NCI-H2029 treated with DMSO at 0.1 percent for 48 hours (cell line): ENCODE measurements at regions not wholly inside any gene's neighbourhood (a gene's known extent, or its start where the extent isn't known, plus 50 kb on each side); places are given as distances from the start of the nearest gene placed in this dataset.
"Not testable (repeated sequence)": the region's sequence is repeated elsewhere in the genome, so short reads cannot be mapped to it uniquely, and the experiment has no call there.

Source experiments
- DNase-seq: peaks from one replicate; lab custom pipeline; 2025; lab: John Stamatoyannopoulos, UW

DNA sequence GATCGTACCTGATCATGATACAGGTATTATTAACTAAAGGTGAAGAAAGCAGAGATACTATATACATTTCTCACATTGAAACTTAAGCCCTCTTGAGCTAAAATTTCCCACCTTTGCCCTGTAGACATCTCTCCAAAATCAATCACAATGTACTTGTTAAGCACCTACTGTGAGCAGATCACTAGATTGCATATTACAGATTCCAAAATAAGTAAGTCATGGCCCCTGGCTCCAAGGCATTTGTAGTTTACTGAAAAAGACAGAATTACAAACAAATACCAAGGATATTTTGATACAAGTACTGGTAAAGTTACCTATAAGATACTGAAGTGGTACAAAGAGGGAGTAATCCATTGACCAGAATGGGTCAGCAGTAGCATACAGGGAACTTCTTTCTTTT lies 455.3 kb downstream of the STK39 start:
- DNase-seq: no peak

GRCh38 chr2:167790781-167791450 lies 456.5 kb downstream of the STK39 start:
- no peak for DNase-seq

DNA sequence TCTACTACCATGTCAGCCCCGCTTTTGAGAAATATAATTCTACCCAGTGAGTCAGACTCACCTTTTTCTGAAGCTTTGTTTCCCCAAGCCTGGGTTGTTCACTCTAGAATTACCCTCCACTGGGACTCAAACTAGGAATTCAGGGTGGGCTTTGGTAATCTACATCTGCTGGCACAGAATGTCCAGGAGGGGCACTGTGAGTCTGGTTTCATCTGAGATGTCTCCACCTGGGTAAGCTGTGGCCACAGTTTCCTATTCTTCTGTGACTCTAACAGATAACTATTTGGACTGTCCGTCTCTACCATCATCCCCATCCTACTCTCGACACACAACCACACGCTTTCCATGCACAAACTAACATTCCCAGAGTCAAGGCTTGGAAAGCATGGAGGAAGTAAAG lies 457.2 kb downstream of the STK39 start:
- no peak for DNase-seq

GRCh38 chr2:167787562-167787961 lies 459.8 kb downstream of the STK39 start:
- DNase-seq: no peak

- no peak for DNase-seq
These were observed 460.4 kb downstream of the STK39 start for GRCh38 chr2:167787021-167787420.

GRCh38 chr2:167785606-167786216 lies 461.7 kb downstream of the STK39 start:
- no peak for DNase-seq

DNA sequence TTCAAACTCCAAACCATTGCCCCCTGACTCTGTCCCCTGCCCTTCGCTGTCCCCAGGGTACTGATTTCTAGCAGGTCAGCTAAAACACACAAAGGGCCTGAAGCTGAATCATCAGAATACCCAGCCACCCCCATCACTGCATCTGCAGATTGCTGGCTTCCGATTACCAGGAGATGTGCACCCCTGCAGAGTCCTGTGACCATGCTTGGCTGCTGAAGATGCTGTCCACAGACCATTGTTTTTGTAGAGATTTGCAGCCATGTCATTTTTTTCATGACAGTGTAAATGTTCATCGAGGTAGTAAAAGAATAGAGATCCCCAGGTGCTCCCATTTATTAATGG lies 463.3 kb downstream of the STK39 start:
- no peak for DNase-seq

DNA sequence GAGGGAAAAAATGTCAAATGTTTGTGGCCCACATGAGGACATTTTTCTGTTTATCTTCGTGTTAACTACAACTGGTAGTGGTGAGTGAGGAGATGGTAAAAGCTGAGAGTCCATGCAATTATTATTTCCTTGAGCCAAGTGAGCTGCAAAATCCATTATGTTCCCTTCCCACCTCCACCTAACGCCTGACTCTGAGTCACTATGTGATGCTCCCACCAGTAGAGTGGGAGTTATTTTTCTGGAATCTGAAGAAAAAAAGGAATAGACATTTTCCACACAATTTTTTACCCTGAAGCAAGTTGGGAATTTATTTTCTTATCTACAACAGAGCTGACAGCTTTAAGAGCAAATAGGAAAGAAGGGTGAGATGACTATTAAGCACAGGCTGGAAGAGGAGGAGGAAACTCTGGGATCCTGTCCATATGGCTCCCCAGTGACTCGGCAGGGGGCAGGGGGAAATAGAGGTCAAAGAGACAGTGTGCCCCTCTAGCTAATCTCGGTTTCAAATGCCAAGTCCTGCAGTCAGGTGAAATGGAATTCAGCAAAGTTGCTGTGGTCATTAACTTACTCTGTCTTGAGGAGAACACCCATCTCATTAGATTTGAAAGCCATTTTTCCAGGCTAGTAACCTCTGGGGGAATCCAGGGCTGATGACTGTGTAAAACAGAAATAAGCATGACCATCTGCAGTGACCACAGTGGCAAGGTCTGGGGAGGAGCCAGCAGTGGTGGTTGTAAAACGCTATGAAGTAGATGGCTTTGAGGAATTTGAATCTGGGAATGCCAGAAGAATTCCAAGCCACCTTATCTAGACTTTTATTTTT lies 463.9 kb downstream of the STK39 start:
- no peak for DNase-seq

DNA sequence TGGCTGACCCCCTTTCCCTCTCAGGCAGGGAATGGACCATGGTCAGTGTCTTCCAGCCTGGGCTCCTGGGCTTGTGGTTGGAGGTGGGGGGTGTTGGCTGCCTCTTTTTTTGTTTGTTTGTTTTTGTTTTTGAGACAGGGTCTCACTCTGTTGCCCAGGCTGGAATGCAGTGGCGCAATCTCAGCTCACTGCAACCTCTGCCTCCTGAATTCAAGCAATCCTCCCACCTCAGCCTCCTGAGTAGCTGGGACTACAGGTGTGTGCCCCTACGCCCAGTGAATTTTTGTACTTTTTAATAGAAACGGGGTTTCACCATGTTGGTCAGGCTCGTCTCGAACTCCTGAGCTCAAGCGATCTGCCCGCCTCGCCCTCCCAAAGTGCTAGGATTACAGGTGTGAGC lies 465.8 kb downstream of the STK39 start:
- not testable (repeated sequence) for DNase-seq

- no peak for DNase-seq
These were observed 471.0 kb downstream of the STK39 start for GRCh38 chr2:167776359-167776758.

DNA sequence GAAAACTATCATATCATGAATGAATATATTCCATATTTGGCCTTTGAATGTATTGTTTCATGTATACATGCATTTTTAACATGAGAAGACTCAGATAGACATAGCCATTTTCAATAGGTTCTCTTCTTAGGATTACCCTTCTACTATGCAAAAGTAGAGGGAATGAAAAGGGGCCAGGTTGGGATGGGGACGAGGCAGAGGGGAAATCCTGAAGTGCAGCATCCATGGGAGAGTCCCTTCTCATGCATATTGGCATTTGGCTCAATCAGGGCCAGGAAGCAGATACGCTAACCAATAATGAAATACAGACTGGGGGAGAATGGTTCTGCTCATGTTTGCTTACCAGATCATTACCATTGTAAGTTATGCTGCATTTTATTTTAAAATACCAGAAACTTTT lies 475.8 kb downstream of the STK39 start:
- DNase-seq: no peak

- DNase-seq: no peak
These were observed 478.4 kb downstream of the STK39 start for GRCh38 chr2:167769020-167769419.

GRCh38 chr2:167767830-167768229 lies 479.6 kb downstream of the STK39 start:
- no peak for DNase-seq

DNA sequence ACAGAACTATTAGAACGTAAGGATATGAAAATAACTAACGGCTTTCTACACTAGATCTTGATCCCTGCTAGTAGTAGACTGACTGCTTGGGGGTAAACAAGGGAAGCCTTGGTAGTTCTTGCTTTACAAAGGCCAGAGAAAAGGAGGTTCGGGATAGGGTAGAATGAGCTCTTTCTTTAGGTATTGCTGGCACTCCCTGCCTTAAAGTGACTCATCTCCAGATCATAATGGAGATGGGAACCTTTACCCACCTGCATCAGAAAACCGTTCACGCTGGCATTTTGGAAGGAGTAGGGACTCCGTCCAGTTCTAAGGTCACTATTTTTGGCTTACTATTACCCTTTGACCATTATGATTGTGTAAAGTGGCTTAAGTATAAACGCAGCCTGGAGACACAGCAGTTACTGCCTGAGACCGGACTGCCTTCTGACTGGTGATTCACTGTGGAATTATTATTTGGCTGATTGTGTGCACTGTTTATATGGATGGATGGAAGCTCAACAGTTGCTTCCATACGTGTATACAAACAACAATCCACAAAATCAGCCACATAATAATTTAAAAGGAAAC lies 482.5 kb downstream of the STK39 start:
- no peak for DNase-seq

DNA sequence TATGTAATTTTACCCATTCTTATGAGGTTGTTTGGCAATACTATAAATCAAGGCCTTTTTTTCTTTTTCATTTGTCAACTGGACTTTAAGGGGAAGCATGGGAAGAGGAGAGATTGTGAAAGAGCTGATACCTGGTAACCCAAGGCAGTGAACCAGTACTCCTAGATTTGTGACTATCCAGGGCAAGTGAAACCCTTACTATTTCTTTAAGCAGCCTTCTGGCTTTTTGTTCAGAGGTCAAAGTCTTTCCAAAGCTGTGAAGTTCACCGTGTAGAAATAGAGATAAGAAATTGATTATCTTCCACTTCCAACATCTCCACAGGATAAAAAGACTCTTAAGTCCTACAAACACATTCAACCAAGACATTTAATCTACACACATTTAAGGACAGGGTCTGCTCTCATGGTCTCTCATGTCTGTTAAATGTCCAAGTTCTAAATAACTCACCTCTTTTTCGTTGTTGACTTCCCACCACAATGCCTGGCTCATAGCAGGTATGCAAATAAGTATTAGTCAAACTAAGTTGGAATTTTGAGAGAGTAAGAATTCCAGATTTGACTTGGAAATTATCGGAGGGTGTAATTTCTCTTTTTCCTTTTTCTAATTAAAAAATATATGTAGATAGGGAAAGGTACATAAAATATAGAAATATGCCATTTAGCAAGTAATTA lies 485.8 kb downstream of the STK39 start:
- no peak for DNase-seq

GRCh38 chr2:167759531-167759930 lies 487.9 kb downstream of the STK39 start:
- no peak for DNase-seq

DNA sequence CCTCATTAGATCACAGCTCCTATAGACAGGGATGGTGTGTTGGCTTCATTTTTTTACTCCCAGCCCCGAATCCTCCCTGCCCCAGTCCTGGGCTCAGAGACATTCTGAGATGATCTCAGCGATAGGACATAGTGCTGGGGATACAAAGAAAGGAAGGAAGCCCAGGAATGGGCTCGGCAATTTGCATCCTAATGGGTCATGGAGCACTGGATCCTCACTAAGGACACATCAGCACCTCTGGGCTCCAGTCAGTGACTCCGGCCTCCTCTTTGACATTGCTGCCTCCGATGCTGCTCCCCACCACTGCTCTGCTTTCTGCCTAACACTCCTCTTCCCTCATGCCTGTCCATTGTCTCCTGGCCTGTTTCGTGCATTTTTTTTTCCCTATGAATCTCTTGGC lies 489.1 kb downstream of the STK39 start:
- DNase-seq: no peak

- no peak for DNase-seq
These were observed 490.9 kb downstream of the STK39 start for GRCh38 chr2:167756446-167756845.

GRCh38 chr2:167753142-167753541 lies 494.3 kb downstream of the STK39 start:
- no peak for DNase-seq

- no peak for DNase-seq
These were observed 494.7 kb downstream of the STK39 start for GRCh38 chr2:167752734-167753133.

- no peak for DNase-seq
These were observed 496.7 kb downstream of the STK39 start for GRCh38 chr2:167750675-167751074.

DNA sequence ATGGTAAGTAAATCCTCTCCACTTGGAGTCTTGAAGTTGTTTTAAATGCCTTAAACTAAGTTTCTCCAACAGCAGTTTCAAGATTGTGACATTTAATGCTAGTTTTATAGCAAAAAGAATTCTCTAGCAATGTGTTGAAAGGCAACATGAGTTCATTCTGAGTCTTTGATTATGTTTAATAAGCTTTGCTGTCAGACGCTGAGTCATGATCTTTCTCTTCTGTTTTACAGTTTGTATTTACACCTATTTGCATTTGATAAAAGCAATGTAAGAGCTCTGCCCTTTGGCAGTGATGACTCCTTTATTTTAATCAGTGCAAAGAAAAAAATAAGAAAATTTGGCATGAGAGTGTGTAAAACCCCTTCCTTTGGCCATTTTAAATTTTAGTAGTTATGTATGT lies 497.7 kb downstream of the STK39 start:
- no peak for DNase-seq
